ENCODE measurements at regions not wholly inside any gene's neighbourhood (a gene's known extent, or its start where the extent isn't known, plus 50 kb on each side); places are given as distances from the start of the nearest gene placed in this dataset.
A peak's percentile ranks its signal among the peaks of the same experiment; 100 is the strongest.

DNA sequence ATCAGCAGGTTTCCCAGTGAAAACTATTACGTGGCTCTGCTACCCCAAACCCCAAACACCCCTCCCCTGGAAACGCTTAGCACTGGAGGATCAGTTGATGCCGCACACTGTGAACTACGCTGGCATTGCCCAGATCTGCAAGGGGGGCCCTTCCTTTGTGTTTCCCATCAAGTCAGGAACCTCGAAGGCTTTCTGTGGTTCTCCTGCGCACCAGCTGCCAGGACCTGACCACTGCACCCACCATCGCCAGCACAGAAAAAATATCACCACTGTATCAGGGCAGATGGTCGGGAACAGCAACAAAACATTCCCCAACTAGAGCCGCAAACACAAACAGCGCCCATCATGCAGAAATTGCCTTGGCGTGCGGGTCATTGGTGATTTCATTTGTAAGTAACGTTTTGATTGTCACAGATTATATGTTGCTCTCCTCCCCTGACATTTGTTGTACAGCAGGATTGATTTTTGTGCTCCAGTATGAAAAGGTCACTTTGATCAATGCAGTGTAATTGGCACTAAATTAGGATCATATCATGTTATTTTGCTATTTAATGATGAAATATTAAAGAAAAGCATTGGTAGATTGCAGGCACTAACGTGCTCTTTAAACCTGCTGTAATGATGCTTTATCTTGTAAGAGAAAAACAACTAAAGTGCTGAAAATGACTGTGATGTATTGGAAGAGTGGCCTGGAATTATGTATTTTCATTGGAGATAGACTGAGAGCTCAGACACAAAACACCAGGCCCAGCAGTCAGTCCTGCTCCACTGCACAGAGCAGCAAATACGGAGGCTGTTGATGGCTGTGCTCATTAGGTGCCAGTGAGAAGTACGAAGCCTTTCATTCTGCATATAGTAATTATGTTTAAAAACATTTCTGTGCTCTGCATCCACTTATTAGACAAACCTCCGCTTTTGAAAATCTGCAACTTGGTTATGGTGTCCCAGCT is 833.2 kb upstream of the SALL3 start:
- WGBS = 90% methylated on average over 17 of the region's 17 CpGs
- Histone ChIP-seq H3K4me1 (ENCODE audit: insufficient read depth) (no peaks in the 10 kb centered on the region), H3K27ac (ENCODE audit: low read depth) (no peak overlapping the region), H3K36me3 (ENCODE audit: insufficient read depth) (no peaks in the 10 kb centered on the region), H3K4me3 (ENCODE audit: low read depth, low read length) (no peak overlapping the region)
- DNase-seq (ENCODE audit: extremely low spot score) = no peak

DNA sequence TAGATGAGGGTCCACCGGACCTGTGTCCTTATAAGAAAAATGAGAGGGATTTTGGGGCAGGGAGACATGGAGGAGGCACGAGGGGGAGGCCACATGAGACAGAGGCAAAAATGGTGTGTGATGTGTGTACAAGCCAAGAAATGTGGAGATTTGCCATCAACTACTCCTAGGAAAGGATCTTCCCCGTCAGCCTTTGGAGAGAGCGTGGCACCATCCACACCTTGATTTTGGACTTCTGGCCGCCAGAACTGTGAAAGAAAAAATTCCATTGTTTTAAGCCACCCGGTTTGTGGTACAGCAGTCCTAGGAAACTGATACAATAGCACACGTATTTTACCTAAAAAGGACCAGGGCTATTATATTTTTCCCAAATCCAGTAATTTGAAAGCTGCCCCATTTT is 829.0 kb upstream of the SALL3 start:
- Histone ChIP-seq H3K4me1 (ENCODE audit: insufficient read depth) (no peaks in the 10 kb centered on the region), H3K27ac (ENCODE audit: low read depth) (no peak overlapping the region), H3K36me3 (ENCODE audit: insufficient read depth) (no peaks in the 10 kb centered on the region), H3K4me3 (ENCODE audit: low read depth, low read length) (no peak overlapping the region)
- WGBS = 92% methylated on average over 7 of the region's 7 CpGs
- no peak for DNase-seq (ENCODE audit: extremely low spot score)

DNA sequence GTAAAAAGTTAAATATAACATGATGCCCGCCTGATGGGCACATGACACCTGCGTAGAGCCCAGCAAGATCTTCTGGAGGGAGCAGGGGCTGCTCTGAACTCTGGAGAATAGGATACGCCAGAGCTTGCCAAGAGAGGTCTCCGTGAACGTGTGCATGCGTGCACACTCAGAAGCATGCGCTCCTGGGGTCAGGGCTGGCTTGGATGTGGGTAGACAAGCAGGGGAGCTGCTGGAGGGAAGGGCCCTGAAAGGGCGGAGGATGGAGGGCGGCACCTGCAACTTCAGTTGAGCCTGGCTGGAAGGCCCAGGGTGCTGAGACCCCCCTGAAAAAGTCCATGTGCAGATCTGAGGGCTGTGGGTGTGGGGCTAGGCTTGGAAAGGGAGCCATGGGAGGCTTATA is 828.4 kb upstream of the SALL3 start:
- 93% methylated on average over 9 of the region's 9 CpGs for WGBS
- Histone ChIP-seq H3K4me3 (ENCODE audit: low read depth, low read length) (no peak overlapping the region), H3K4me1 (ENCODE audit: insufficient read depth) (no peaks in the 10 kb centered on the region), H3K27ac (ENCODE audit: low read depth) (no peak overlapping the region), H3K36me3 (ENCODE audit: insufficient read depth) (no peaks in the 10 kb centered on the region)
- DNase-seq (ENCODE audit: extremely low spot score) = no peak

DNA sequence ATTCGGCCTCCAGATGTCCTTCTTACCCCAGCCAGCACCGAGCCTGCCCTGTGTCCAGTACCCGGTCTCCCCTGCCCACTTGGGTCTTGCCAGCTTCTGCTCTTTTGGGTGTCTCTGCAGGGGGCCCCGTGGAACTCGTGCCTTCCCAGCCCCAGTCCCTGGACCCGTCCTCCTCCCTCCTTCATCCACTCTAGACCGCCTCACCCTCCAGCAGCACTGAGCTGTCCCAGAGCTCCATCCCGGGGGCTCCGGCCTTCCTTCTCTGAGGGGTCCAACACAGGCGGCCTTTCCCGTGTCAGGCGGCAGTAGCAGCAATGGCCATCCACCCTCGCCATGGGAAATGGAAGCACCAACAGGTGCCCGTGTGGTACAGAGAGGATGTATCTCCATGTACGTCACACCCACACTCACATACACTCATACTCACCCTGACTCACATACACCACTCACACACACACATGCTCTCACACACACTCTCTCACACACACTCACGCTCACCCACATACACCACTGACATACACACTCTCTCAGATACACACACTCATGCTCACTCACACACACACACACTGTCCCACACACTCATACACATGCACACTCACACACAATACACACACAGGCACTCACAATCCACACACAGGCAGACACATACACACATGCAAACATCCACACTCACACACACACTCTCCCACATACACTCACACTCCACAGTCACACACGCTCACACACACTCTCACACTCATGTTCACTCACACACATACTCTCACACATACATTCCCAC is 827.5 kb upstream of the SALL3 start:
- 90% methylated on average over 17 of the region's 17 CpGs for WGBS
- H3K36me3 ChIP-seq (ENCODE audit: insufficient read depth) = no peaks in the 10 kb centered on the region
- no peaks in the 10 kb centered on the region for H3K4me1 ChIP-seq (ENCODE audit: insufficient read depth)
- H3K4me3 ChIP-seq (ENCODE audit: low read depth, low read length) = no peak overlapping the region
- H3K27ac ChIP-seq (ENCODE audit: low read depth) = no peak overlapping the region
- DNase-seq (ENCODE audit: extremely low spot score) = no peak

DNA sequence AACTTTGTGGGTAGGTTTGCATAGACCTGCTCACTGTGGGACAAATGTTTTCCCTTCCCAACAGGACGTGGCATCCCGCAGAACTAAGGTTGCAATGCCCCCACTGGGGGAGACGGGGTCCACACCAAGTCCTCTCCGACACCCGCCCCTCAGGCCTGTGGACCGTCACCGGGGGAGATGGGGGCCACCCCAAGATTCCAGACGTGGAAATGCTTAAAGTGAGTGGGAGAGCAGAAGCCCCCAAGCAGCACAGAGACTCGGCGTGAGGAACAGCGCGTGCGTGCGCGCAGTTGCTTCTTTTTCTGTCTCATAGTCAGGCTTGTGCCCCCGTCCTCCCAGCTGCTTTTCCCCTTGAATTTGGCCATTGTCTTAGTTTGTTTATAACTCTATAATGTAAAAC is 826.3 kb upstream of the SALL3 start:
- Histone ChIP-seq H3K27ac (ENCODE audit: low read depth) (no peak overlapping the region), H3K4me1 (ENCODE audit: insufficient read depth) (no peaks in the 10 kb centered on the region), H3K4me3 (ENCODE audit: low read depth, low read length) (no peak overlapping the region), H3K36me3 (ENCODE audit: insufficient read depth) (no peaks in the 10 kb centered on the region)
- 94% methylated on average over 16 of the region's 16 CpGs for WGBS
- no peak for DNase-seq (ENCODE audit: extremely low spot score)

DNA sequence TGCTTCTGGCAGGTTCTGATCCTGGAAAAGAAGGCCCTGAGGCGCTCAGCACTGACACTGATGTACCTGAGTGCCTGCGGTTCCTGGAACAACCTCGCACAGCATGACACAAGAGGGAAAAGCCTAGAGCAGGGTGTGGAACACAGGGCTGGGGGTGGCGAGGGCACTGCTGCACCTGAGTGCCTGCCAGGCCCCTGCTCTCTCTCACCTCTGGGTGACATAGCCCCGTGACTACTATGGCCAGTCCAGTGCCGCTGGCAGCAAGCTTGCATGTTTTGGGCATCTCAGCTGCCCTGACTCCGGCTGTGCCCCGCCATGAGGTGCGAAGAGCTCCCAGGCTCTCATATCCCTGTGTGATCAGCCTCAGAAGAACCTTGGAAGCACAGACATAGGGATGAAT is 825.2 kb upstream of the SALL3 start:
- no peaks in the 10 kb centered on the region for H3K36me3 ChIP-seq (ENCODE audit: insufficient read depth)
- no peak overlapping the region for H3K27ac ChIP-seq (ENCODE audit: low read depth)
- DNase-seq (ENCODE audit: extremely low spot score) = no peak
- WGBS = 92% methylated on average over 9 of the region's 9 CpGs
- H3K4me1 ChIP-seq (ENCODE audit: insufficient read depth) = no peaks in the 10 kb centered on the region
- H3K4me3 ChIP-seq (ENCODE audit: low read depth, low read length) = no peak overlapping the region

DNA sequence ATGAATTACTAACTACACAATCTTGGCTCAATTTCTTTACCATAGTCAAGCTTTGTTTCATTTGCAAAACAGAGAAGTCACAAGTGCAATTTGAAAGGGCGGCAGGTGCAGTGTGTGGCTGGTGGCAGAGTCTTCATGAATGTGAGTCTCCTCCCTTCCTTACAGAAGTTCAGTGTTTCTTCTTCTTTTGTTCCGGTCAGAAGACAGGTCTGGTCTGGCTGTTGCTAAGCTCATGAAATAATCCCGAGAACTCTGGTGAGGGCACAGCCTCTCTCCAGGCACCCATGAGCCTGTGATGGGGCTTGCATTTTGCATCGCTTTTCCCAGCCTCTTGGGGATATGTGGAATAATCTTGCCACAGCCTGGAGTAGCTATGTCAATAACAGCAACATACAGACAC is 824.8 kb upstream of the SALL3 start:
- H3K27ac ChIP-seq (ENCODE audit: low read depth) = no peak overlapping the region
- no peak overlapping the region for H3K4me3 ChIP-seq (ENCODE audit: low read depth, low read length)
- no peak for DNase-seq (ENCODE audit: extremely low spot score)
- no peaks in the 10 kb centered on the region for H3K4me1 ChIP-seq (ENCODE audit: insufficient read depth)
- WGBS = 64% methylated on average over 4 of the region's 4 CpGs
- H3K36me3 ChIP-seq (ENCODE audit: insufficient read depth) = no peaks in the 10 kb centered on the region

DNA sequence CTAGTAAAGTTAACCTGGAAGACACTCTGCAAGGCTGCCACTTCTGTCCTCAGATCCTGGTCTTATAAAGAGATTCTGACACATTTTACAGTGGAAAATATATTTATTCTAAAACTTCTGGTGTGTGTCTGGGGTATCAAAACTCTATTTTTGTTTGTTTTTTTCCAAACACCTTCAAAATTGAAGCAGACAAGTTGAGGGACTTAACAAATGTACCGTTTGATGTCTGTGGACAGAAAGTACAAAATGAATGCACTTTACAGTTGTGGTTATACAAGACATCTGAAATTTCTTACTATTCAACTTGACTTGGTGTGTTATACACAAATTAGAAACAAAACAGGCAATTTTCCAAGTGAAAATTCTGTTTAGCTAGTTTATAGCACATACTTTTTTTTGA is 823.2 kb upstream of the SALL3 start:
- WGBS = 56% methylated on average over 1 of the region's 1 CpG
- Histone ChIP-seq H3K36me3 (ENCODE audit: insufficient read depth) (no peaks in the 10 kb centered on the region), H3K4me1 (ENCODE audit: insufficient read depth) (no peaks in the 10 kb centered on the region), H3K4me3 (ENCODE audit: low read depth, low read length) (no peak overlapping the region), H3K27ac (ENCODE audit: low read depth) (no peak overlapping the region)
- DNase-seq (ENCODE audit: extremely low spot score) = no peak

DNA sequence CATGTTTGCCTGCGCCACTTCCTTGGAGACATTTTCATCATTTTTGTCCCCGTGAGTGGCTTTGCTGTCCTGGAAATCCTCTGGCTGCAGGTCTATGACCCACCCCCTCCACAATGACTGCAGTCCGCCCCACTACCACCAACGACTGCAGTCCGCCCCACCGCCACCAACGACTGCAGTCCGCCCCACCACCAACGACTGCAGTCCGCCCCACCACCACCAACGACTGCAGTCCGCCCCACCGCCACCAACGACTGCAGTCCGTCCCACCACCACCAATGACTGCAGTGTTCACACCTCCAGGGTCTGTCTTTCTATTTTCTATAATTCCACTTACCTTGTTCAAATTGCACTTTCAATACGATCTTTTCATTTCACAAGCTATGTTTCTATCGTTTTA is 820.7 kb upstream of the SALL3 start:
- Histone ChIP-seq H3K4me3 (ENCODE audit: low read depth, low read length) (no peak overlapping the region), H3K36me3 (ENCODE audit: insufficient read depth) (no peaks in the 10 kb centered on the region), H3K4me1 (ENCODE audit: insufficient read depth) (no peaks in the 10 kb centered on the region), H3K27ac (ENCODE audit: low read depth) (no peak overlapping the region)
- no peak for DNase-seq (ENCODE audit: extremely low spot score)
- WGBS = 91% methylated on average over 17 of the region's 17 CpGs

DNA sequence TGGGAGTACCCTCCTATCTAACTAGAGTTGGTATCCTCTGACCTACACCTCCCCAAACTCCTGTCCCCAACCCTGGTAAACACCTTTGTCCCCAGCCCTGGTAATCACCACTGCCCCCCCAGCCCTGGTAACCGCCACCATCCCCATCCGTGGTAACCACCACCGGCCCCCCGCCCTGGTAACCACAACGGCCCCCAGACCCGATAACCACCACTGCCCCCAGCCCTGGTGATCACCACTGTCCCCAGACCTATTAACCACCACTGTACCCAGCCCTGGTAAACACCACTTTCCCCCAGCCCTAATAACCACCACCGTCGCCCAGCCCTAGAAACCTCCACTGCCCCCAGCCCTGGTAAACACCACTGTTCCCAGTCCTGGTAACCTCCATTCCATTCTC is 820.2 kb upstream of the SALL3 start:
- no peak for DNase-seq (ENCODE audit: extremely low spot score)
- H3K36me3 ChIP-seq (ENCODE audit: insufficient read depth) = no peaks in the 10 kb centered on the region
- no peak overlapping the region for H3K27ac ChIP-seq (ENCODE audit: low read depth)
- 89% methylated on average over 8 of the region's 8 CpGs for WGBS
- no peak overlapping the region for H3K4me3 ChIP-seq (ENCODE audit: low read depth, low read length)
- no peaks in the 10 kb centered on the region for H3K4me1 ChIP-seq (ENCODE audit: insufficient read depth)

DNA sequence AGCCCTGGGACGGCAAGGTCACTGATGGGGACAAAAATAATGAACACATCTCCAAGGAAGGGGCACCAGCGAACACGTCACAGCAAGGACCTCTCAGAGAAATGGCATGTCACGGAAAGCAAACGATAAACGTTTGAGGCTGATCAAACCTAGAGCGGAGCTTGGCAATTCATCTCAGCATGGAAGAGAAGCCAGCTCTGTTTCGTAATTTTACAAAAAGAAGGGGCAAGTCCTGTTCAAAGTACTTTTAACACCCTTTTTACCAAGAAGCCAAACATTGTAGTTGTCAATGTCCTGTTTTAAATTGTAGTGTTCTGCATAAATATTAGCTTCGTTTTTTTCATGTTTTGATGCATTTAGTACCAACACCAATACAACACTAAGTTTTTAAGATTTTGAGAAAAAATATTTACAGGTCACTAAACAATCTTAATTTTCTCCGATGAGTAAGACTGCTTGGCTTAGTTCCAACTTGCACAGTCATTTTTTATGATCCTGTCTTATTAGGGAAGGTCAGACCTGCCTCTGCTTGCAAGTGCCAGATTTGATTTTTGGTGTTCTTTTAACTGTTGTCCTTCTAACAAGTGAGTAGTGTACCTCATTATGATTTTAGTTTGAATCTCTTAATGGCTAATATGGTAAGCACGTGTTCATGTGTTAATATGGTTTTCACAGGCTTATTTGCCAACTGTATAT is 818.5 kb upstream of the SALL3 start:
- Histone ChIP-seq H3K36me3 (ENCODE audit: insufficient read depth) (no peaks in the 10 kb centered on the region), H3K4me1 (ENCODE audit: insufficient read depth) (no peaks in the 10 kb centered on the region), H3K4me3 (ENCODE audit: low read depth, low read length) (no peak overlapping the region), H3K27ac (ENCODE audit: low read depth) (no peak overlapping the region)
- 62% methylated on average over 11 of the region's 11 CpGs for WGBS
- DNase-seq (ENCODE audit: extremely low spot score) = peak; percentile 32

DNA sequence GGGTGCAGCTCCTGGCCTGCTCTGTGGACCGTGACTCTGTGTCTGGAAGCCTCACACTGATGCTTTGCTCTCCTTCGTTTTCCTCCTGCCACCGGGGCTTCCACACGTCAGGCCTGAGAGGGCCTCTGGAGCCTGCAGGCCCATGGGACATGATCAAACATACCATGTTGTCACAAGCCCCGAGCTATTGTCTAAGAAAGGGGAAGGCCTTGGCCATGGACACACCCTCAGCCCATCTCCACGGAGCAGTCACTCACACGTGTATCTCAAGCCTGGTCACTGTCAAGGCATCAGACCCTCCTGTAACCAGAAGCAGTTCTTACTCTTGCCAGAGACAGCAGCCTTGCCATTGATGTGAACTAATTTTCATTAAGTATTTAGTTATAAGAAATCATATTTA is 814.1 kb upstream of the SALL3 start:
- DNase-seq (ENCODE audit: extremely low spot score) = no peak
- WGBS = 78% methylated on average over 7 of the region's 7 CpGs
- Histone ChIP-seq H3K4me3 (ENCODE audit: low read depth, low read length) (no peak overlapping the region), H3K36me3 (ENCODE audit: insufficient read depth) (no peaks in the 10 kb centered on the region), H3K27ac (ENCODE audit: low read depth) (no peak overlapping the region), H3K4me1 (ENCODE audit: insufficient read depth) (no peaks in the 10 kb centered on the region)

DNA sequence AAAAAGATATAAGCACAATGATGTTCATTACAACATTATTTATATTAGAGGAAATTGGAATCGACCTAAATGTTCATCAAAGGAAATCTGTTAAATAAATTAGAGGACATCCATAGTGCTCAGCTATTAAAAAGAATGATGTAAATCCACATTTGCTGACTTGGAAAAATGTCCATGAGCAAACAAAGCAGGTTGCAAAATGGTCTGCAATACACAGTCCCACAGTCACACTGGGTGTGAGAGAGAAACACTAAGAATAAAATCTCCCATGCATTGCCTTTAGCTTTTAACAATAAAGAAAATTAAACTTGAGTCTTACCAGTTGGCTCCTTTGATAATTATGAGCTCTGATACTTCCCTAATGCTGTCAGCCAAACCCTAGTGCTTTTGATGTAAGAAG is 811.1 kb upstream of the SALL3 start:
- Histone ChIP-seq H3K4me3 (ENCODE audit: low read depth, low read length) (no peak overlapping the region), H3K36me3 (ENCODE audit: insufficient read depth) (no peaks in the 10 kb centered on the region), H3K4me1 (ENCODE audit: insufficient read depth) (no peaks in the 10 kb centered on the region), H3K27ac (ENCODE audit: low read depth) (no peak overlapping the region)
- WGBS = 57% methylated on average over 1 of the region's 1 CpG
- no peak for DNase-seq (ENCODE audit: extremely low spot score)
